Central memory CD8-positive, alpha-beta T cell (primary cell): ENCODE measurements at regions not wholly inside any gene's neighbourhood (a gene's known extent, or its start where the extent isn't known, plus 50 kb on each side); places are given as distances from the start of the nearest gene placed in this dataset.

ENCODE experiments used
- ATAC-seq: fragments of 150-1000 bp; cut with Tn5 transposase; replicated peaks from 2 replicates; pipeline ENCODE4 v1.10.0; 2022; ENCODE audit warnings: mild to moderate bottlenecking, moderate FRiP score, moderate number of reproducible peaks; ENCODE audit not compliant: poor library complexity, severe bottlenecking; ENCODE audit errors: extremely low read depth
- DNase-seq, 2 donors: peaks; one replicate each; pipeline ENCODE4 v3.0.0; 2021; ENCODE audit warnings: low spot score in 2 of 2
- H3K27ac Mint-ChIP-seq: one replicate; pipeline ENCODE4 v1.8.0; 2022; ENCODE audit warnings: low read depth, mild to moderate bottlenecking, moderate library complexity, mixed read lengths
- H3K27me3 Mint-ChIP-seq: one replicate; pipeline ENCODE4 v1.8.0; 2022; ENCODE audit warnings: mixed read lengths
- H3K36me3 Mint-ChIP-seq: one replicate; pipeline ENCODE4 v1.8.0; 2022; ENCODE audit warnings: mild to moderate bottlenecking, moderate library complexity, mixed read lengths; ENCODE audit not compliant: insufficient read depth
- H3K4me1 Mint-ChIP-seq: one replicate; pipeline ENCODE4 v1.8.0; 2022; ENCODE audit warnings: mixed read lengths
- H3K4me3 Mint-ChIP-seq: one replicate; pipeline ENCODE4 v1.8.0; 2022; ENCODE audit warnings: mild to moderate bottlenecking, moderate library complexity, mixed read lengths
- H3K9me3 Mint-ChIP-seq: one replicate; pipeline ENCODE4 v1.8.0; 2022; ENCODE audit warnings: mixed read lengths

- no peaks in the 10 kb centered on the region for H3K4me1 Mint-ChIP-seq
- no peak overlapping the region for H3K27ac Mint-ChIP-seq
- peaks cover 17% of the 10 kb centered on the region for H3K9me3 Mint-ChIP-seq
- no peak for DNase-seq
- no peak for ATAC-seq
- H3K4me3 Mint-ChIP-seq: no peak overlapping the region
- no peaks in the 10 kb centered on the region for H3K27me3 Mint-ChIP-seq
- no peaks in the 10 kb centered on the region for H3K36me3 Mint-ChIP-seq
These were observed 1041.5 kb upstream of the CRIM1 start for GRCh38 chr2:35314049-35314448.

- Mint-ChIP-seq H3K4me3 (no peak overlapping the region), H3K9me3 (no peaks in the 10 kb centered on the region), H3K27me3 (no peaks in the 10 kb centered on the region), H3K4me1 (no peaks in the 10 kb centered on the region), H3K27ac (no peak overlapping the region), H3K36me3 (no peaks in the 10 kb centered on the region)
- ATAC-seq (no peak), DNase-seq (no peak)
These were observed 1054.2 kb upstream of the CRIM1 start for GRCh38 chr2:35301369-35301768.

GRCh38 chr2:35298493-35298892 lies 1057.1 kb upstream of the CRIM1 start:
- Mint-ChIP-seq H3K4me3 (no peak overlapping the region), H3K4me1 (no peaks in the 10 kb centered on the region), H3K27me3 (no peaks in the 10 kb centered on the region), H3K27ac (no peak overlapping the region), H3K36me3 (no peaks in the 10 kb centered on the region), H3K9me3 (no peaks in the 10 kb centered on the region)
- ATAC-seq (no peak), DNase-seq (no peak)

- DNase-seq: no peak
- Mint-ChIP-seq H3K4me3 (no peak overlapping the region), H3K27ac (no peak overlapping the region), H3K9me3 (no peaks in the 10 kb centered on the region), H3K36me3 (no peaks in the 10 kb centered on the region), H3K4me1 (no peaks in the 10 kb centered on the region), H3K27me3 (no peaks in the 10 kb centered on the region)
- ATAC-seq: no peak
These were observed 1058.2 kb upstream of the CRIM1 start for GRCh38 chr2:35297403-35297802.

GRCh38 chr2:35294636-35295263 lies 1060.8 kb upstream of the CRIM1 start:
- ATAC-seq: no peak
- no peaks in the 10 kb centered on the region for H3K36me3 Mint-ChIP-seq
- no peaks in the 10 kb centered on the region for H3K4me1 Mint-ChIP-seq
- no peak for DNase-seq
- H3K9me3 Mint-ChIP-seq: peaks cover 10% of the 10 kb centered on the region
- no peak overlapping the region for H3K4me3 Mint-ChIP-seq
- H3K27ac Mint-ChIP-seq: no peak overlapping the region
- no peaks in the 10 kb centered on the region for H3K27me3 Mint-ChIP-seq

- Mint-ChIP-seq H3K9me3 (peaks cover 14% of the 10 kb centered on the region), H3K27me3 (no peaks in the 10 kb centered on the region), H3K27ac (no peak overlapping the region), H3K4me1 (no peaks in the 10 kb centered on the region), H3K4me3 (no peak overlapping the region), H3K36me3 (no peaks in the 10 kb centered on the region)
- DNase-seq: no peak
- ATAC-seq: no peak
These were observed 1062.3 kb upstream of the CRIM1 start for GRCh38 chr2:35293261-35293660.

GRCh38 chr2:35292199-35292598 lies 1063.4 kb upstream of the CRIM1 start:
- Mint-ChIP-seq H3K27ac (no peak overlapping the region), H3K27me3 (no peaks in the 10 kb centered on the region), H3K9me3 (peaks cover 14% of the 10 kb centered on the region), H3K4me1 (no peaks in the 10 kb centered on the region), H3K4me3 (no peak overlapping the region), H3K36me3 (no peaks in the 10 kb centered on the region)
- no peak for ATAC-seq
- DNase-seq: no peak

GRCh38 chr2:35281702-35282101 lies 1073.9 kb upstream of the CRIM1 start:
- H3K4me3 Mint-ChIP-seq: no peak overlapping the region
- peaks cover 20% of the 10 kb centered on the region for H3K9me3 Mint-ChIP-seq
- ATAC-seq (no peak), DNase-seq (no peak)
- no peaks in the 10 kb centered on the region for H3K27me3 Mint-ChIP-seq
- H3K36me3 Mint-ChIP-seq: no peaks in the 10 kb centered on the region
- no peaks in the 10 kb centered on the region for H3K4me1 Mint-ChIP-seq
- no peak overlapping the region for H3K27ac Mint-ChIP-seq

GRCh38 chr2:35255826-35256225 lies 1099.8 kb upstream of the CRIM1 start:
- no peak for ATAC-seq
- no peaks in the 10 kb centered on the region for H3K27me3 Mint-ChIP-seq
- H3K36me3 Mint-ChIP-seq: no peaks in the 10 kb centered on the region
- H3K4me1 Mint-ChIP-seq: no peaks in the 10 kb centered on the region
- H3K4me3 Mint-ChIP-seq: no peak overlapping the region
- H3K27ac Mint-ChIP-seq: no peak overlapping the region
- DNase-seq: no peak
- H3K9me3 Mint-ChIP-seq: peaks cover 25% of the 10 kb centered on the region

GRCh38 chr2:35251156-35251555 lies 1104.4 kb upstream of the CRIM1 start:
- Mint-ChIP-seq H3K9me3 (peaks cover 20% of the 10 kb centered on the region), H3K27ac (no peak overlapping the region), H3K4me1 (no peaks in the 10 kb centered on the region), H3K4me3 (no peak overlapping the region), H3K36me3 (no peaks in the 10 kb centered on the region), H3K27me3 (no peaks in the 10 kb centered on the region)
- no peak for ATAC-seq
- no peak for DNase-seq

GRCh38 chr2:35246702-35247101 lies 1108.9 kb upstream of the CRIM1 start:
- peaks cover 15% of the 10 kb centered on the region for H3K9me3 Mint-ChIP-seq
- H3K27ac Mint-ChIP-seq: no peak overlapping the region
- no peak overlapping the region for H3K4me3 Mint-ChIP-seq

GRCh38 chr2:35228584-35228983 lies 1127.0 kb upstream of the CRIM1 start:
- no peaks in the 10 kb centered on the region for H3K27me3 Mint-ChIP-seq
- no peaks in the 10 kb centered on the region for H3K36me3 Mint-ChIP-seq
- DNase-seq (no peak), ATAC-seq (no peak)
- peaks cover 31% of the 10 kb centered on the region for H3K9me3 Mint-ChIP-seq
- H3K4me3 Mint-ChIP-seq: no peak overlapping the region
- no peak overlapping the region for H3K27ac Mint-ChIP-seq
- H3K4me1 Mint-ChIP-seq: no peaks in the 10 kb centered on the region

More at GRCh38 chr2:35246702-35247101, 1108.9 kb upstream of the CRIM1 start:
- DNase-seq (no peak), ATAC-seq (no peak)
- H3K27me3 Mint-ChIP-seq: no peaks in the 10 kb centered on the region
- H3K36me3 Mint-ChIP-seq: no peaks in the 10 kb centered on the region
- no peaks in the 10 kb centered on the region for H3K4me1 Mint-ChIP-seq

GRCh38 chr2:35220461-35220860 lies 1135.1 kb upstream of the CRIM1 start:
- H3K36me3 Mint-ChIP-seq: no peaks in the 10 kb centered on the region
- DNase-seq (no peak), ATAC-seq (no peak)
- H3K27ac Mint-ChIP-seq: no peak overlapping the region
- no peaks in the 10 kb centered on the region for H3K4me1 Mint-ChIP-seq
- H3K27me3 Mint-ChIP-seq: no peaks in the 10 kb centered on the region
- no peak overlapping the region for H3K4me3 Mint-ChIP-seq
- H3K9me3 Mint-ChIP-seq: peaks cover 10% of the 10 kb centered on the region

- Mint-ChIP-seq H3K27me3 (no peaks in the 10 kb centered on the region), H3K27ac (no peak overlapping the region), H3K4me3 (no peak overlapping the region), H3K36me3 (no peaks in the 10 kb centered on the region), H3K4me1 (no peaks in the 10 kb centered on the region), H3K9me3 (peaks cover 24% of the 10 kb centered on the region)
- DNase-seq (no peak), ATAC-seq (no peak)
These were observed 1150.7 kb upstream of the CRIM1 start for GRCh38 chr2:35204881-35205280.
